GM18508 (cell line): ENCODE measurements at regions not wholly inside any gene's neighbourhood (a gene's known extent, or its start where the extent isn't known, plus 50 kb on each side); places are given as distances from the start of the nearest gene placed in this dataset.
"Not testable (repeated sequence)": the region's sequence is repeated elsewhere in the genome, so short reads cannot be mapped to it uniquely, and the experiment has no call there.

Experiments used
- ATAC-seq: cut with Tn5 transposase; IDR thresholded peaks from one replicate; pipeline ENCODE4 v1.9.1; 2021; ENCODE audit warnings: moderate number of reproducible peaks; ENCODE audit not compliant: insufficient read depth, unreplicated experiment

DNA sequence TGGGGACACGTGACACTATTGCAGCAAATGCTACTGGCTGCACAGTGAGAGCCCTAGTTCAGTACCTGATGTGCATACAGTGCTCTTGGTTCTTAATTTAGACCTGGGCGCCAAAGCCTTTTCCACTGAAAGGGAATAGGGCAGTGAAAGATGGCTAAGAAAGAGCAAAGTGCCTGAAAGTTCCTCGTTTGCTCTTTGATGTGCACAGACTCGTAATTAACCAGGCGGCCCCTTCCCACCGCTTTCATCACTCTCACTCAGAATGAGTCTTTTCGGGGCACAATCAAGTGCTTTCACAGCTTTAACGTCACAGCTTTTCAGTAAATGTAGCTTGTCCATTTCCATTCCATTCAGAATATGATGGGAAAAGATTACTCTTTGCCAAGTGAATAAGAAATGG, 116.6 kb upstream of the ADRA1B start:
- no peak for ATAC-seq

DNA sequence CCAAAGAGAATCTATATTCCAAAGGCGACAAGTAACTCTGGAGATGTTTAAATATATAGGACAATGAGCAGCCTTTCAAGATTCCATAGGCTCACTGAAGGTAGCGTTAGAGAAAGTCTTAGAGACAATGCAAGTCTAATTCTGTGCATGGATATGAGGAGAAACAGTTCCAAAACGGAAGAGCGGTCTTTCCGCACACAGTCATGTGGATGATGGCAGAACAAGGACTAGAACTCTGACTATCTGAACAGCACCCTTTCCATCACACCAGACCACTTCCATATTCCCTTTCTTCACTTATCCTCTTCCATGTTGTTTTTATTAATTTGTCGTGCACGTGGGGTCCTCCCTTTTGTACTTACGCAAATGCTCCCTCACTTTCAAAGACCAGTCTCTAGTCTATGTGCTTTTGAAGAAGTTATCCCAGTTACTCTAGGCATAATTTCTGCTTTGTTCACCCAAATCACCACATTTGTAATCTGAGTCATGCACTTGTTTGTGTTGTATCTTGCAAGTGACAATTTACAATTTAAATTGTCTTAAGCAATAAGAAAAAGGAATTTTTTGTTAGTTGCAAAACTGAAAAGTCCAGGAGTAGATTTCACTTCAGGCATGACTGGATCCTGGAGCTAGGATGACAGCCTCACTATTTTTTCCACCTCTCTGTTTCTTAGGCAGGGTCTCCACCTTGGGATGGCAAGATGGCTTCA, 116.0 kb upstream of the ADRA1B start:
- no peak for ATAC-seq

DNA sequence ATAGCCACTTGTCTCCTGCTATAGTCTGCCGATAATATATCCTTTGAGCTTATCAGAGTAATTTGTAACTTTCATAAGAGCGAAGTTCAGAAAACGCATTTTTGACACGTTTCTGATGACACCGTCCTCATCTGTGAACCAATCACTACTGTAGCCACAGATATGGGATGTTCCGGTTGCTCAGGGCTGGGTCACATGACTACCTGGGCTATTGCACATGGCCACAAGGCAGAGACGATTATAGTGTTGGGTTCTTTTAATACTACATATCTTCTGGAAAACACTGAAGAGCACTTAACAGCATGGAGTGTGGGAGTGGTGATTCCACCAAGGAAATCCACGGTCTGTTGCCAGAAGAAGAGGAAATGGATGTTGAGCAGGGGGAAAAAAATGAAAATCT, 115.0 kb upstream of the ADRA1B start:
- ATAC-seq: no peak

DNA sequence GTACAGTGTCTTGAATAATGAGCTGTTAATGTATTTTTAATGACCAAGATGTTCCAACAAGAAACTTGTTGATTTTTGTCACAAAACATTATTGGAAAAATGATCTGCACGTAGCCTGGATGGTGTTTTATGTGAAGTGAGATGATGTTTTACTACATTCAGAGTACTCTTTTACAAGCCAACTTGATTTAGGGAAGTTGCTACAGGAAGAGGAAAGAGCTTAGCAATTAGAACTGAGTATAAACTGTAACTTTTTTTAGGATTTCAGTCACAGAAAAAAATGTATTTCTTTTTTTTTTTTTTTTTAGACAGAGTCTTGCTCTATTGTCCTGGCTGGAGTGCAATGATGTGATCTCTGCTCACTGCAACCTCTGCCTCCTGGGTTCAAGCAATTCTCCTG, 113.6 kb upstream of the ADRA1B start:
- ATAC-seq: no peak

DNA sequence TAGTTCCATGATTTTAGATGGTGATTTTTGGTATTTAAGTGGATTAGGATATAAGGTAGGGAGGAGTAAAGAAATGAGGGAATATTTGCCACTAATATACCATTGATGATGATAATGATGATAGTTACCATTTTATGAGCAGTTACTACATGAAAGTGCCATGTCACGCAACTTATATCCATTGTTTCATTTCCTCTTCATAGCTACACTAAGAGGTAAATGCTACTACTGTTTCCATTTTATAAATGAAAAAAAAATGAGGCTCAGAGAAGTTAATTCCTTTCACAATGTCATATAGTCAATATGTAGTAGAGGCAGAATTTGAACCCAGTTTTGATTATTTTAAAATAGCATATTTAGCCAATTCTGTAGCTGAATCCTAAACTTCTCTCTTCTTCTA, 112.2 kb upstream of the ADRA1B start:
- ATAC-seq: no peak

DNA sequence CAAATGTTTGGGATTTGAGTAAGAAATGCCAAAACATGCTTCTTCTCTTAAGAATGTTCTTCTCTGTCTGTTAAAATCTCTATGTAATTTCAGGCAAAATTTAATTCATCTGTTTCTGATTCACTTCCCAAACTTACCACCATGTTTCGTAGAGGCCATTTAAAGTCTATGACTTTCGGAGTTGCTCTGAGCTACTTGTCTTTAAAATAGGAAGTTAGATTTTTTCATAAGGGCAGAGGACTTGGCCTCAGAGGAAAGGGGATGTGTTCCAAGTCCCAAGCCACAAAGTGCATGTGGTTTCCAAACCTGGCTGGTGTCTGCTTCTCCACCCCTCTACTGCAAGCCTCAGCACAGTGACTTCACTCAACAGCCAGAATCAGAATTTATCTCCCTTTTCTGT, 111.3 kb upstream of the ADRA1B start:
- ATAC-seq: no peak

DNA sequence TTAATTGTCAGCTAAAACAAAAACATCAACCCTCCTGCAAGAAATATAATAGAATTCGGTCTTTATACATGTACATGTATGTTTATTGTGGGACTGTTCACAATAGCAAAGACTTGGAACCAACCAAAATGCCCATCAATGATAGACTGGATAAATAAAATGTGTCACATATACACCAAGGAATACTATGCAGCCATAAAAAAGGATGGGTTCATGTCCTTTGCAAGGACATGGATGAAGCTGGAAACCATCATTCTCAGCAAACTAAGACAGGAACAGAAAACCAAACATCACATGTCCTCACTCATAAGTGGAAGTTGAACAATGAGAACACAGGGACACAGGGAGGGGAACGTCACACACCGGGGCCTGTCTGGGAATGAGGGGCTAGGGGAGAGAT, 109.1 kb upstream of the ADRA1B start:
- ATAC-seq: not testable (repeated sequence)

DNA sequence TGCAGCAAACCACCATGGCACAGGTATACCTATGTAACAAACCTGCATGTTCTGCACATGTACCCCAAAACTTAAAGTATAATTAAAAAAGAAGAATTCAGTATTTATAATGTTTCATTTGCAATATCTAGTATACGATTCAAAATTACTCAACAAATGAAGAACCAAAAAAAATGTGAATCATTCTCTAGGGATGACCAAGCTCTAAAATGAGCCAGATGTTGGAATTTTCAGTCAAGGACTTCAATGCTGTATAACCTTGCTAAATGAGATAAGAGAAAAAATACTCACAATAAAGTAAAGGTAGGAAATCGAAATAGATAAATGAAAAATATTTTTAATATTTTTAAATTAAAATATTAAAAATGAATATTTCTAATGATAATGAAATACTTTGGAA, 108.7 kb upstream of the ADRA1B start:
- no peak for ATAC-seq

DNA sequence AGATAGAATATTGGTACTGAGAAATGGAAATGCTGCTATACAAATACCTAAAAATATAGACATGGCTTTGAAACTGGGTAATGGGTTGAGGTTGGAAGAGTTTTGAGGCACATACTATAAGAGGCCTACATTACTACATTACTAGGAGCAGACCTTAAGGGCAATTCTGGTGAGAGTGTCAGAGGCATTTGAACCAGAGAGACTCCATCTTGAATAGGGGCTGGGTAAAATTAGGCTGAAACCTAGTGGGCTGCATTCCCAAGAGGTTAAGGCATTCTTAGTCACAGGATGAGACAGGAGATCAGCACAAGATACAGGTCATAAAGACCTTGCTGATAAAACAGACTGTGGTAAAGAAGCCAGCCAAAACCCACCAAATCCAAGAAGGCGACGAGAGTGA, 104.6 kb upstream of the ADRA1B start:
- no peak for ATAC-seq

DNA sequence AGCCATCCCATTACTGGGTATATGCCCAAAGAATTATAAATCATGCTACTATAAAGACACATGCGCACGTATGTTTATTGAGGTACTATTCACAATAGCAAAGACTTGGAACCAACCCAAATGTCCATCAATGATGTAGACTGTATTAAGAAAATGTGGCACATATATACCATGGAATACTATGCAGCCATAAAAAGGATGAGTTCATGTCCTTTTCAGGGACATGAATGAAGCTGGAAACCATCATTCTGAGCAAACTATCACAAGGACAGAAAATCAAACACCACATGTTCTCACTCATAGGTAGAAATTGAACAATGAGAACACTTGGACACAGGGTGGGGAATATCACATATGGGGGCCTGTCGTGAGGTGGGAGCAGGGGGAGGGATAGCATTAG, 103.5 kb upstream of the ADRA1B start:
- not testable (repeated sequence) for ATAC-seq

DNA sequence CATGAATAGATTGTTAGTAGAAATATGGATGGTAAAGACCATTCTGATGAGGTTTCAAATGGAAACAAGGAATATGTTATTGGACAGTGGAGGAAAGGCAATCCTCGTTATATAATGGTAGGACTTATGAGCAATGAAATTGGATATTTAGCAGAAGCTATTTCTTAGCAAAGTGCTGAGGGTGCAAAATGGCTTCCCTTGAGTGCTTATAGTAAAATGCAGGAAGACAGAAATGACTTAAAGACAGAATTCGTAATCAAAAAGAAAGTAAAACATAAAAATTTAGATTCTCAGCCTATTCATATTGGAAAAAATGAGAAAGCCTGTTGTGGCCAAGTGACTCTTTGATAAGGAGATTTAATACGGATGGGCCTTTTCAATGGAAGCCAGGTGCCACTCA, 102.1 kb upstream of the ADRA1B start:
- ATAC-seq: no peak

DNA sequence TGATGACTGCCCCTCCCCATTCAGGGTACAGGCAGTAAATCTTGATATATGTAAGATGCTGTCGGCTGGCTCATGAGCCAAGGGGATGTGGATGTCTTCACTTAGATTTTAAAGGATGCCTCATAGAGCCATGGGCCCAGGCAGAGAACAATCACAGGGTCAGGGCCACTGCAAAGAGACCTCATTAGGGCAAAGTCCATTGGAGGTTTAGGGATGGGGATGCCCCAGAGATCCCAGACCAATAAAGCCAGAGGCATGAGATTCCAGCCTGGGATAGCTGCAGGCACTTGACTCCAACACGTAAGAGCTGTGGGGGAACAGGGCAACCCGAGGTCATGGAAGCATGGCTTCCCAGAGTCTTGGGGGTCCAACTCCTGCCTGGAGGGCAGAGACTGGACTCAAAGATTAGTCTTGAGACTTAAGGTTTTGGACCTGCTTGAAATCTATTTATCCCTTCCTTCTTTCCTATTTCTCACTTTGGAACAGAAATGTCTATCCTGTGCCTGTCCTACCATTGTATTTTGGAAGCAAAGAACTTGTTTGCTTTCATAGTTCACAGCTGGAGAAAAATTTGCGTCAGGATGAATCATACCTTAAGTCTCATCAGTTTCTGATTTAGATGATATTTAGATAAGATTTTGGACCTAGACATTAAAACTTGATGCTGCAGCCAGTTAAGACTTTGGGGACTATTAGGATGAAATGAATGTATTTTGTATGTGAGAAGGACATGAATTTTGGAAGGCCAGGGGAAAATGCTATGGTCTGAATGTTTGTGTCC, 101.3 kb upstream of the ADRA1B start:
- ATAC-seq: no peak

DNA sequence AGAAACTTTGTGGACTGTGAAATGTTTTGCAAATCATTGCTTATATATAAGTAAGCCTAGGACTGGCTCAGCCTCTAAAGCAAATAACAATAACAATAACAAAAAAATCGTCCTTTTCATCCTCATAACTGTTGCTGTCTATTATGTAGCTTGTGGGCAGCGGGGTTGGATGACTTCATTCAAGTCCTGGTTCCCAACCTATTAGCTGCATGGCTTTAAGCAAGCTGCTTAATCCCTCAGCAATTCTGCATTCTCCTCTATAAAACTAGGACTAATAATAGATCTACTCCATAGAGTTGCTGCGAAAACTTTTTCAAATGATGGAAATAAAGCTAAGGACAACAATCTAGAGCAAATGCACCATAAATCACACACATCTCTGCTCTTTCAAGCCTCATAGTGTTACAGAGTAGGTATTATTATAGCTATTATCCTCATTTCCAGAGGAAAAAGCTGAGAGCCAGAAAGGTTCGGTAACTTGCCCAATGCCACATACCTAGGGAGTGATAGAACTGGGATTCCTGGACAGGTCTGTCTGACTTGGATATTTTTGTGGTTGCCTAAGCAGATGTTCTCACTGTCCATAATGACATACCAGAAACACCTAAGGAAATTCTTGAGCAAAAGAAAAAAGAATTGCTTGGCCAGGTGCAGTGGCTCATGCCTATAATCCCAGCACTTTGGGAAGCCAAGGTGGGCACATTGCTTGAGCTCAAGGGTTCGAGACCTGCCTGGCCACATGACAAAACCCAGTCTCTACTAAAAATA, 98.8 kb upstream of the ADRA1B start:
- ATAC-seq: no peak

DNA sequence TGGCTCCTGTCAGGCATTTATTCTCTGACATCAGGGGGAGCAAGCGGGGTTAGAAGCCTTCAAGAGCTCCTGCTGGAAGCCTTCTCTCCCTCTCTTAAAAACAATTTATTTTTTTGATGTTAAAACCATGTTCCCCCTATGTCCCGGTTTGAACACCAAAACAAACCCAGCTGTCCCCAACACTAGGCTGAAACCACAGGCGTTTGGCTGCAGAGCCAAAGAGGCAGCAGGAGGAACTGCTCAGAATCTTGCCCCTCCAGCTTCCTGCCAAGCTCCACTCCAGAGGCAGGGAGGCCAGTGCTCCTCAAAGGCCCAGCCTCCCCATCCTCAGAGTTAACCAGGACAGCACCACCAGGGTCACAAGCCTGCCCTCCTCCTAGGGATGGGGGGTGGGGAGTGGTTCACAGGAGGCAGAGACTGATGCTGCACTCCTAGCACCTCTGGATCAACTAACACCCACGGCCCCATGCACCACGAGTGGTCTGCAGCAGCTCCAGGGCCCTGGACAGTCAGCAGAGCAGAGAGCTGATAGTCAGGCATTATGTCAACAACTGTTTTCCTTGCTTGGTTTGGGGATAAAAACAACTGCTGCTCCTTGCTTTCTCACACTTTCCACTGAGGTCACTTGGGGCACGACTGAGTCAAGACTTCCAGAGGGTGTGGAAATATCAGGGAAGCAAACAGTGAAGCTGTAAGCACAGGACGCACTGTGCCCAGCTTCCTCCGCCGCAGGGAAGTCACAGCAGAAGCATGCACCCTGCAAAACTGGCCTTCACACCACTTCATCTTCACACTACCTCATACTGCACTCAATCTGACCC, 96.5 kb upstream of the ADRA1B start:
- ATAC-seq: no peak

DNA sequence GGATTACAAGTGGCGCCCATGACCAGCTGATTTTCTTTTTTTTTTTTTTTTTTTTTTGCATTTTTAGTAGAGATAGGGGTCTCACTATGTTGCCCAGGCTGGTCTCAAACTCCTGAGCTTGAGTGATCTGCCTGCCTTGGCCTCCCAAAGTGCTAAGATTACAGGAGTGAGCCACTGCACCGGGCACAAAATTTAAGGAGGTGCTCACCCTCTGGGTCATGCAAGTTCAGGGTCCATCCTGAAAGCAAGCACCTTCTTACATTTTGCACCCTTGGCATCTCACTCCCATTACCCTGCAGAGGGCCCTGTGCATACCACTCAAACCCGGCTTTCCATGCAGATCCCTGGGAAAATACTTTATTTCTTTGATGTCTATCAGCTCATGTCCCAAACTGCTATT, 95.6 kb upstream of the ADRA1B start:
- ATAC-seq: no peak

DNA sequence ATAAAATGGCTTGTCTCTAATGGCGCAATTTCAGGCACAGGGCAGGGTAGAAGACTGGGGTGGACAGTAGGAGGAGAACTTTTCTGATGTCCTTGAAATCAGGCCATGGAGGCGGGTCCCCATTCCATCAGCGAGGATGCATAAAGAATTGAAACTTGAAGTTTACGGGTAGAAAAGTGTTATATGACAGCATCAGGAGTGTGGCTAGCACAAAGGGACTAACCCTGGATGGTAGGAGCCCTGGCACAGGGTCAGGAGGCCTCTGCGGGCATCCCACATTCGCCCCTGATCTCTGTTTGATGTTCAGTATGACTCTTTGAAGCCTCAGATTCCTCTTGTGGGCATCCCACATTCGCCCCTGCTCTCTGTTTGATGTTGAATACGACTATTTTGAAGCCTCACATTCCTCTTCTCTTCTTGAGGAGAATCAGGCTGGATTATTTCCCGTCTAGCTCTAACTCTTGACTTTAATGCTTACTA, 94.8 kb upstream of the ADRA1B start:
- no peak for ATAC-seq

DNA sequence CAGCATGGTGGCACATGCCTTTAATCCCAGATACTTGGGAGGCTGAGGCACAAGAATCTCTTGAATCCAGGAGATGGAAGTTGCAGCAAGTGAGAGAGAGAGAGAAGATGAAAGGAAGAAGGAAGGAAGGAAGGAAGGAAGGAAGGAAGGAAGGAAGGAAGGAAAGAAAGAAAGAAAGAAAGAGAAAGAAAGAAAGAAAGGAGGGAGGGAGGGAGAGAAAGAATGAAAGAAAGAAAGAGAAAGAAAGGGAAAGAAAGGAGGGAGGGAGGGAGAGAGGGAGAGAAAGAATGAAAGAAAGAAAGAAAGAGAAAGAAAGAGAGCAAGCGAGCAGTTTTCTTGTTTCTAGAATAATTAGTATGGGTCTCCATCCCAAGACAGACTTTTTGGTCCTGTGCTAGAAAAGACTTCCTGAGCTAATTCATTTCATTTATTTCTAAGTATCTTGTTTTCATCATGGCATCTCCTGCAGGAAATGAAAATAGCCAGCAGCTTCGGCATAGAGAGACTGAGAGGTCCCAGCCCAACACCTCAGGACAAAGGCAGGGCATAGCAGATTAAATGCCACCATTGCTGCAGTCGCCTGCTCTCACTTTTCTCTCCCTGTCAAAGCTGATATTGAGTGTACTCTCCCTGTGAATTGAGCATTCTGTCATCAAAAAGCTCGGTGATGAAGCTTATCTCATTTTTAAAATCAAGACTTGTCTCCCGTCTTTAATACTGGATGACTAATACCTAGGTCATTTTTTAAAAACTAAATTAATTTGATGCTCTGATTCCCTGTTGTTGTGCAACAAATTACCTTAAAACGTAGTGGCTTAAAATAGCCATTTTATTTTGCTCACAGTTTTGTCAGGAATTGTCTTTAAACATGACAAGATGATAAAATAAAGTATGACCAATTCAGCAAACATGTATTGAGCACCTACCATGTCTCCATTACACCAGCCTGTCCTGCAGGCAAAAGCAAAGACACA, 91.8 kb upstream of the ADRA1B start:
- no peak for ATAC-seq

DNA sequence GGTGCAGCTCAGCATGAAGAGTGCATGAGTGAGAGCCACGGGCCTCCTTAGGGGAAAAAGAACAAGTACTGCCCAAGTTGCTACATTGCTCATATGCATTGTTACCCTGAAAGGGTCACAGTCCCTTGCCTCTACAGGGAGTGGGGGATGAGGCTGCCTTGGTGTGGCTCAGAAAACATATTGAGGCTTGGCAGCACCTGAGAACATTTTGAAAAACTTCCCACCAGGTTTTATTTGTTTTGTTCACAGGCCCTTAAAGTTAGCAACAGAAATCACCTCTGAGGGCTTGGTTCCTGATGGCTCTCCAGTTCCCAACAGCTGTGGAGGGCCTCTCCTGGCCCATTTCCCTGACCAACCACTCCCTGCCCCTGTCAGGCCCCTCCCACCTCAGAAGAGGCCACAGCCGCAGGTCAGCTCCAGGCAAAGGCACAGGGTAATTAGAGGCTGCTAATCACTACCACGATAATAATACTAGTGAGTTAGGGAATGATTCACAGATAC, 90.7 kb upstream of the ADRA1B start:
- ATAC-seq: no peak
